HG03565 (cell line): ENCODE measurements at regions not wholly inside any gene's neighbourhood (a gene's known extent, or its start where the extent isn't known, plus 50 kb on each side); places are given as distances from the start of the nearest gene placed in this dataset.

Experiments
- ATAC-seq: cut with Tn5 transposase; IDR thresholded peaks from one replicate; pipeline ENCODE4 v1.9.1; 2021; ENCODE audit warnings: mild to moderate bottlenecking, moderate library complexity; ENCODE audit not compliant: unreplicated experiment

DNA sequence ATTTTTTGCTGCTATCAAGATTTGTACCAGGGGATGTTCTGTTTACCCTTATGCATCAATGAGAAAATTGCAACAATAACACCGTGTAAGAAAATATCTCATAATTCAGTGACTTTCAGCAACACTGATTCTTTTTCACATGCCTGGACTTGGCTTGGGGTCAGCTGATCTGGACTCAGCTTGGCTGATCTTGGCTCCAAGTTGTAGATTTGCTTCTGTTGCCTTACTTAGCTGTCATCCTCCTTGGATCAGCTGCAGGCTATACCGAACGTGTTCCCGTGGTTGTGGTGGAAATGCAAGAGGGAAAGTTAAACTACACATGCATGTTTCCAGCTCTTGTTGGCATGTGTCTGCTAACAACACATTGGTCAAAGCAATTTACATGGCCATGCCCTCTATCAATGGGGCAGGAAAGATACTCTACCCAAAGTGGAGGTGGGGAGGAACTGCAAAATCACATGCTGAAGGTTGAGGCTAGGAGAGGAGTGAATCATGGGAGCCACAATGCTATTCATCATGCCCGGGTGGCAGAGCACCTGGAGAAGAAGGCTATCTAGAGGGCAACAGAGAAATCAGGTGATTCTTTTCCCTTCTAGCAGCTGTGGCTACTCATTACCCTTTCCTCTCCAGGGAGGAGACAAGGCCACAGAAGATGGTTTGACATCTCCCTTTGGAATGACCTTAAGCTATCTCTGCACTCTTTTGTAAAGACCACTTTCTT is 1276.3 kb upstream of the AUTS2 start:
- no peak for ATAC-seq

DNA sequence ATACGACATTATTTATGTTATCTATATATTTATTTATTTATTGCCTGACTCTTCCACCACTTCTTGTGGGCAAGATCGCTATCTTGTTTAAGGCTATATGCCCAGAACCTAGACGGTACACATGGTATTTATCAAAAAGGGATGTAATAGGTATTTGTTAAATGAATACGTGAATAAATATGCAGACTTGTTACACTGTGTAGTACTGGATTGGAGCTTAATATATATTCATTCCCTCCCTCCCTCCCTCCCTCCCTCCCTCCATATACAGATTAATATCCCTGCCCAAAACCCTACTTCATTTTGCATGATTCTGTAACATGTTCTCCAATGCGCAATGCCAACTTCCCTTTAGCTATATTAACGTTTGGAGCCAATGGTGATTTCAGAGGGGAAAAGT is 1273.7 kb upstream of the AUTS2 start:
- ATAC-seq: no peak

DNA sequence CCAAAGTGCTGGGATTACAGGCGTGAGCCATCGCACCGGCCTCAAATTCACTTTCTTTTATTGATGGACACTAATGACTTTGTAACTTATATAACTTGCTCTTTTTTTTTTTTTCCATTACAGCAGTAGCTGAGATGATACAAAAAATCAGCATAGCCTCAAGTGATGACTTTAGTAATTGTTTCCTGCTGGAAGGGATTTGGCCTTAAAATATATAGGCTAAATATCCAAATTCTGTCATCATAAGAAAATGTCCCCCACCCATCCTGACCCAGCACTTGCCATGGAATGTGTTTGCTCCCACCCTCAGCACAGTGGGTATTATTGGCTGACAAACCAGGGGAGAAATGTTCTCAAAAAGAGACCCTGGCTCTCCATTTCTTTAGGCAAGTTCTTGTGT is 1264.1 kb upstream of the AUTS2 start:
- no peak for ATAC-seq

DNA sequence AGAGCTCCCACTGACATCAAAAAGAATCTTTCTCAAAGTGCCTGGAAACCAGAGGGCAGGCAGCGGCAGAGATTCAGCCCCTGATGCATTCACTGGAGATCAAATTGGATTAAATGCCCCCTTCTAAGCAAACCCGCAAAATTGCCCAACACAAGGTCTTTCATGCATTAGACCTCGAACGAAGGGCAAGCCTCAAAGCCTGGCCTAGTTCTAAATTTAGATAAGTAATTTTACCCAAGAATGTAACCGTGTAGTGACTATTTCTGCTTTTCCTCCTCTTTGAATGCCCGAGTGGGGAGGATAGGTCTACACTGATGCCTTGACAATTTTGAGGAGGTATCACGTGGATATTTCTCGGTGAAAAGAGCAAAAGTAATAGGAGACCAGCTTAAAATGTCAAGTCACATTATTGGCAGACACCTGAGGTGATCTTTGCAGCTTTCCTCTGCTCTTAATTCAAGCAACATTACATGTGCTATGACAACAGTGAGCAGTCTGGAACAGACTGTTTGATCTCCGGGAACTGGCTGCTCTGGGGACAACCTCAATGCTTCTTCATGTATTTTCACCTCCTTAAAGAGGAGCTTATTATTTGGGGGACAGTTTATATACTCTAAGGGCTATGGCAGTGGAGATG is 1263.5 kb upstream of the AUTS2 start:
- ATAC-seq: no peak

DNA sequence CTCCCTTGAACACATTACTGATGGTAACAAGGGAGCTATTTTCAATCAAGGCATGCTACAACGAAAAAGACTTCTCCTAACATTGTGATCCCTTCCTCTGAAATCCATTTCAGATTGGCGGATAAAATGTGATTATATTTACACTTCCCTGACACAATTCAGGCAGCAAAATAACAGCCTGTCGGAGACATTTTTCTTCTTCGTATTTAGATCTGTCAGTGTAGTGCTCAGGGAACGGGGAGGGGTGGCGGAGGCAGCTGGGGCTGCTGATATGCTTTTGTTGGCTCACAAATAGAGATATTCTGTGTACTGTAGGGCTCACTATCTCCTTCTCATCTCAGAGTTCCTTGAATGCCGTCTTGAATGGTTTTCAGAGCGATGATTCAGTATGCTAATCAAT is 1261.7 kb upstream of the AUTS2 start:
- ATAC-seq: no peak

DNA sequence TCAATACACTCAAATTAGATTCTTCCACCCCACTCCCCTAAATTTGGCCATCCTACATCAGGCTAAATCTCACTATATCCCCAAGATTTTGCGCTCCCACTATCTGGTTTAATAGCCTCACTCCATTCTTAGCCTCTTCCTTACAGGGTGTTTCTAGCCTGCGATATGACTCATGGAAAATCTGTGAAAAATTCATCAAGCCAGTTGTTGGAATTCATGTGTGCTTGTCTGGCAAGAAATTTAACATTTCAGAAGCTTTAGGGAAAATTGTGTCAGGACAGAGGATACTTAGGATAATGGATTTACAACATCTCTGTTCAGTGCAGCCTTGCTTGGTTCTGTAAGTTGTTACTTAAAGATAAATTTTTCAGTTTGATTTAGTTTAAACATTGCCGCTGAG is 1249.9 kb upstream of the AUTS2 start:
- no peak for ATAC-seq

DNA sequence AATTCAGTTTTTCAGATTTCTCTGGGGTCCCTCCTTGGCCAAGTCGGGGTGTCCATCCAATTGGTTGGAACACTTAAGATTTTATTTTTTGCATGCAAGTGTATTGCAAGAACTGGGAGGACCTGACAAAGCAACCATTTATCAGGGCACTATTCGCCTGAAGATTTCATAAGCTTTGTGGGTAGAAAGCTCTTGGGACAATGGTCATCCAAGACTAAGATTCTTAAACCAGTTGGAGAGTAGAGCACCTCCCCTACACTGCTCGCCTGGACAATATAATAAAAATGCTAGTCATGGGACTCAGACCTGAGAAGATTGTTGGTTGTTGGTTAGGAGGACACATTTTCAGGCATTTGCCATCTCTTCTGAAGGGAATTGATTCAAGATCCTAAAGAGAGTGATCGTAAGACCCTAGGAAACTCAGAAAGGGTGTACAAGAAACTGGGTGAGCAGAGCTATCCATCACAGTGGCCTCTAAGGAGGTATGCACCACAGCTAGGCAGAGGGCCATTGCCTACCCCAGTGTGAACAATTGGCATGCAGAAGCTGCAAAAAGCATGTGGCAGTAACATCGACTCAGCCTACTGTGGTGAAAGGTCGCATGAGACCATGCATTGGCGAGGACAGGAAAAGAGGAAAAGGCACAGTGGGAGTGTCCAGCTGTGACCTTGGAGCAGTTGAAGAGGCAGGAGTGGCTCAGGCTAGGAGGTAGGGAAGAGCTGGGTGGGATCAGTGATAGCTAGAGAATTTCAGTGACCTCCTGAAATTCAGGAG is 1235.3 kb upstream of the AUTS2 start:
- no peak for ATAC-seq

DNA sequence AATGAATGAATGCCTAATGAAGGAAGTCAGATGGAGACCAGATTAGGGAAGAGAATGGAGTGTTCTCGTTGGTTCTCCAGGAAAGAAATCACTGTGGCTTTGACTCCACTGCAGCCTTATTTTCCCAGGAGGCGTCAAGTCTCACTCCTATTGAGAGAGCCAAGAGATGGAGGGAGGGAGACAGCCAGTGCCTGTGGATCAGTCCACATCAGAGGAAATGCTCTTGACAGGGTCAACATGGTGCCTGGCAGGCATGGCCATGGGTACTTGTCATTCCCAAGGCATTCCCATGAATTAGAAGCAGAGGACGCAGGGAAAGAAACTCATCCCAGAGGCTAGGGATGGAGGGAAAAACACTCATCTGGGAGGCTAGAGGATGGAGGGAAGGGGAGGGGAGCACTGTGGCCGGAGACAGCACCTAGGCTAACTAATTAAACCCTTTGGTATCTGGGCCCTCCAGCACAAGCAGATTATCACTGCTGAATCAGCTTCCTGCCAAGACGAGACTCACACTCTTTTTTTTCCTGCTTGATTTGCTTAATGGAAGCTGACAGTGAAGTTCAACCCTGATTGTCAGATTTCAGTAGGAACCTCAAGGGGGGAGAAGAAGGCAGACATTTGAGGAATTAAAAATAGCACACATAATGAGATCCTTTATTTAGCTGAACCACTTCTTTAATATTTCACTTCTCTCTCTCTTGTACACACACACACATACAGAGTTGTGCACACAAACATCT is 1233.2 kb upstream of the AUTS2 start:
- ATAC-seq: no peak

DNA sequence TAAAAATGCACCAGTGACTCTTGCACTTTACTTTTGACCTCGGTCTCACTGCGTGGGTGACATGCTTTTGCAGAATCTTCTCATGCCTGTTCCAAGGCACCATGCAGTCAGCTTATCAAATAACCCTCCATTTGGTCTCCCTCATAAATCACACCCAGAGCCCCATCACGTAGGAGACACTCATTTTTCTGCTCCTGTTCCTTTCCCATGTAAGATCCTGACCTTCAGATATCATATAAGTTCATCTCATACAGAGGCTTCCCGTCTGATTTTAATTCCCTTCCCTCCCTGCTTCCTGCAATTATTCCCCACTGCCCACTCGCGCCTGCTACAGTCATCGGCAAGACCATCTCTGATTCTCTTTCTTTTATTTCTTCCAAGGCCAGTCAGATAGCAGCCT is 1226.3 kb upstream of the AUTS2 start:
- ATAC-seq: no peak

DNA sequence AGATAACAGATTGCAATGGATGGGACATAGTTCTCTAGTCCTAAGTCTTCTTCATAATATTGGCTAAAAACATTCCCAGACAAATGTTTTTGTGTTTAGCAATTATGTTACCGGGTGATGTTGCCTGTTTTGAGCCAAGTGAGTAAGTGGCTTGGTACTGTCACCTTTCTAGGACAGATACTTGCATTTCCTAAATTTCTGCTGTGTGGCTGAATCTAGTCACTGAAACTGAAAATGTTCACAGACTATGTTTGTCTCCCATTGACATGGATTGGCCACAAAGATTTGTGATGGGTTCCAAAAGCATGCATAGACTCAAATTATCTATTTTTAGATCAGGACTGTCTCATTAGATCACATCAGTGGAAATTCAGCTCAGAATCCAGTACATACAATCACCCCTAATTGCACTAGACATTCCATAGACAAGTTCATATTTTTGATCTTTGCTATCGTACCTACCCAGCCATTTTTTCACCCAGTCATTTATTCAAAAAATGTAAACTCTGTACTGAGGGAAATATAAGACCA is 1222.1 kb upstream of the AUTS2 start:
- no peak for ATAC-seq

DNA sequence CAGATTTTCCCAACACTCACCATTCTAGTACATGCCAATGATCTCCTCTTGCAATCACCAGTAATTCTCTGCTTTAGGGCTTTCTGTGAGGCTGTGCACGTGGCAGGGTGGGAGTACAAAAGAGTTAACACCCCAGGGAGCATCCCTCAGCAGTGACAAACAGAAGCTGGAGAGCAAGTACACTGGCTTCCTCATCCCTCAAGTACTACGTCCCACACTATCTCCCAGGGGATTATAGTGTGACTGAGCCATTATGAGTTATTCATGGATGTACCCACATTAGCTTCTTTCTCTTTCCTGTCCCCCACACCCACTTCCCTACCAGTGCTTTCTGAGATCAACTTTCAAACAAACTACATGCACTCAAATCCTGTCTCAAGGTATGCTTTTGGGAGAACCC is 1216.5 kb upstream of the AUTS2 start:
- no peak for ATAC-seq

DNA sequence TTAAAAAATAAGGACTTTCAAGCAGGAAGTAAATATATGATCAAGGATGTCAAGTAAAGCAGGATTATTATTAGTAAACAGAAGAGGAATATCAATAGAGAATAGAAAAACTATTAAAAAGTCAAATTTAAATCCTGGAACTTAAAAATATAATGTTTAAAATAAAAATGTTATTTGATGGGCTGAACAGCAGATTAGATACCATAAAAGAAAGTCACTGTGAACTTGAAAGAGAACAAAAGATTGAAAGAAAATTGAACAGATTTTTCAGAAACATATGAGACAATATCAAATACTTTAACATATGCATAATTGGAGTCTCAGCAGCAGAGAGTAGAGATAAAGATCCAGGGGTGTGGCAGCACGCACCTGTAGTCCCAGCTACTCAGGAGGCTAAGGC is 1213.7 kb upstream of the AUTS2 start:
- no peak for ATAC-seq

DNA sequence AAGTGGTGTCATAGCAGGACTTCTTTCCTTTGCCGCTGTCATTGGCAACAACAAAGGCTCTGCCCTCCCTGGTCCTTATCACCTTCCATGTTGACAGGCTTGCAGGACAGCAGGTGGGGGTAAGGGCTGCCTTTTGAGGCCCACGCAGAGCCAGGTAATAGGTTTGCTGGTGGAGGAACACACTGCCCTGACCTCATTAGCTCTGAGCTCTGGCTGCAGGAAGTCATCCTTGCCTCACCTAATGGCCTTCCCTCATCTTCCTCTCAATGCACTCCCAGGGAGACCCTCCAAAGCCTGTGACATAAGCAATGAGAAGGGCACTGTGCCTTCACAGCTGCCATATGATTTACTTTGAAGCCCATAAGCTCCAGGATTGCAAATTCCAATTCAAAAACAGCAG is 1205.2 kb upstream of the AUTS2 start:
- ATAC-seq: no peak

DNA sequence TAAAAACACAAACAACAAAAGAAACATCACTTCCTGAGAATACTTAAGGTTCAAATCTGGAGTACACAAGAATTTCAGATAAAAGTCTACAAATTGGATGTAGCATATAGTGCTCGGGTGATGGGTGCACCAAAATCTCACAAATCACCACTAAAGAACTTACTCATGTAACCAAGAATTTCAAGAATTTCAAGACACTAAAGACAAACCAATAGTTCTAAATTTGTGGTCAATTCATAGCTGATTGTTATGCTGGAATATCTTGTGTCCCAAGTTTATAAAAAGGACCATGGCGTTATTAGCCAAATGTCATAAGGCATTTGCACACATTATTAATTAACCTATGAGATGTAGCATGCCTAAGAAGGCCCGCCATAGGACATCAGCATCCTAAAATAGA is 1204.1 kb upstream of the AUTS2 start:
- ATAC-seq: no peak

DNA sequence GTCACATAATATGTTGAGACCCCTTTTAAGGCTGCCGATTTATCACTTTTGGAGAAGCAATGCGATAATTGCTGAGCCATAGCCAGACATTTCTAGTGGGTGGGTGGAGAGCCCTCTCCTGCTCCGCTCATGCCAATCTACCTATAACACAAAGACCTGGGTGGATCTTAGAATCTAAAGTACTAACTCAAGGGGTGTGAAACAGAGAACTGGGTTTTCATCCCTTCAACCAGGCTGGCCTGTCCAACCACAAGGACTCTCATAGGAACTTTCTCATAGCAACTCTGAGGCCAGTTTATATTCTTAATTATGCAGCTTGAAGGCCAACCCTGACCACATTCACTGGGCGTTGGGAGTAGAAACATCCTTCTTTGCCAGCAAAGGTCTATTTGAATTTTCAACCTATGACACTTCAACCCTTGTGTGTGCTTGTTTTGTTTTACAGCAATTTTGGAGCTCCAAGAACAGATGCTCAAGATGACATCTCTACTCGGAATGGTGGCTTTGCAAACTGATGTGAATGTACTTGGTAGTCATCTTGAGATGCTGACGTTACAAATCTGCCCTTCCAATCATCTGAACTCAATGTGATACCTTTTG is 1198.2 kb upstream of the AUTS2 start:
- ATAC-seq: no peak

DNA sequence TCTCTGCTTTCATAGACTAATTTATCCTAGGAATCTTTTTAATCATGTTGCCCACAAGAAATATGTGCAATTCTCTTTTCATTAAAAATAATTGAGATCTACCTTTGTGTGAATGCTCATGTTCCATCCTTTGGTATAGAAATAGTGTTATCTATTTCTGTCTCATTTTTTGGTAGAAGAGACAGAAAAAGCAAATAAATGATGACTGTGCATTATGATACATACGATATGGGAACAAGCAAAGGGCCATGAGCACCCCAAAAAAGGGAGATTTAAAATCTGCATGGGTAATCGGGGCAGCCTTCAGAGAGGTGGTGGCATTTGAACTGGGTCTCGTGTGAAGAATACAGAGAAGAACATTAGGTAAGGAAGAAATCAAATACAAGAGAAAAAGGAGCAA is 1197.5 kb upstream of the AUTS2 start:
- ATAC-seq: no peak

DNA sequence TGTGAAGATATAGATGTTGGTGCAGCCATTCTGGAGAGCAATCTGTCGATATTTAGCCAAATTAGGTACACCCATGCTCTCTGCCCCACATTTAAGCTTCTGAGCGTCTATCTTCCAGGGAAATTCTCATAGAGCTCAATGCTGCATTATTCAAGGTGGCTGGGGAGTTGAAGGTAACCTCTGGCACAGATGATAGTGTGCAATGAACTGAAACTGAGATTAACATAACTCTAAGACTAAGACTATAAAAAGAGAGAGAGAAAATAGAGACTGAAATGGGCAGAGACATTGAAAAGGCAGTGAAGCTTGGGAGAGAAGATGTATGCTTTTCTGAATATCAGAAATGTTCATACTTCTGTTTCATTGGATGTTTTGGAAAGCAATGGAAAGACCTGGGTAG is 1197.0 kb upstream of the AUTS2 start:
- no peak for ATAC-seq

DNA sequence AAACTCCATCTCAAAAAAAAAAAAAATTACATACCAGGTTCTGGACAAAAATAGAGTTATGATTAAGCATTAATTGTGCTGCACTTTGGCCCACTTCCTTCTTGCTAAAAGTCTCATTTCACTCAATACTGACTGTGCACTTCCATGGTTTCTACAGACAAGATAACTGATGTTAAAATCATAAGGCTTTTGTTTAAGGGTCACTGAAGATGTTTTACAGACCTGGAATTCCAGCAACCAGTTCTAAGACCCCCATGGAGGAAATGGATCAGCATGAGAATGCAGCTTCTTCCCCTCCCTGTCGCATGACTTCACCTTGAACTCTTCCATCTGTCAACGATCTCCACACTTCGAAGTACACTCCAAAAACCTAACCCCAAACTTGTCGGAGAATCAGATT is 1191.8 kb upstream of the AUTS2 start:
- no peak for ATAC-seq

DNA sequence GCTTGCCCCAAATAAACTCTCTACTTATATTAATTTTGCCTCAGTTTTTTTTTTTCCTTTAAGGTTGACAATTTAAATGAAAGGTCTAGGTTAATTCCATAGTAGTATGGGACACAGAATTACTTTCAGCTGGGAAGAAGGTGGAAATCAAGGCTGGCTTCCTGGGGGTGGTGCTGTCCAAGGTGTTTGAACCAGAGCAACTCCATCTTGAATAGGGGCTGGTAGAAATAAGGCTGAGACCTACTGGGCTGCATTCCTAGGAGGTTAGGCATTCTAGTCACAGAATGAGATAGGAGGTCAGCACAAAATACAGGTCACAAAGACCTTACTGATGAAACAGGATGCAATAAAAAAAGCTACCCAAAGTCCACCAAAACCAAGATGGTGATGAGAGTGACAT is 1190.8 kb upstream of the AUTS2 start:
- no peak for ATAC-seq

DNA sequence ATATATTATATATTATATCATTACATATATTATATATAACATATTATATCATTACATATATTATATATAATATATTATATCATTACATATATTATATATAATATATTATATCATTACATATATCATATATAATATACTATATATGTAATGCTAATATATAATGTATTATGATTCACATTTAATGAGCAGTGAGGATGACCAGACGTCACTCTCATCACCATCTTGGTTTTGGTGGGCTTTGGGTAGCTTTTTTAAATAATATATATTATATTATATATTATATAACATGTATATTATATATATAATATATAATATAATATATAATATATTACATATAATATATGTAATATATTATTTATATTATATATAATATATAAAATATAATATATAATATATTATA is 1189.4 kb upstream of the AUTS2 start:
- no peak for ATAC-seq

DNA sequence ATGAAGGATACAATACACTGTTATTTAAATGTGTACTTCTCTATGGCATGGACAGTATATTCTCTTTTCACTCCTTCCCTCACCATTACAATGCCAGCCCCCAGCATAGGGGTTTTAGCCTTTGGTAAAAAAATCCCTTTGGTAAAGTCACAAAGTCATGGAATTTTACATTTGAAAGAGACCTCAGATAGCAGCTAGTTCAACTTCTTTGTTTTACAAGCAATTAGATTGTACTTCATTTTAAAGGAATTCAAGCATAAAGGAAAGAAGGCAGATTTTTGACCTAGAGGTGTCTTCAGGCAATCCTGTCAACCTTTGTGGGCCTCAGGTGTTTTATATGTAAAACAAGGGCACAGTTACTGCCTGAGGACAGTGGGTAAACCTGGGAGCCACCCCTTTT is 1188.4 kb upstream of the AUTS2 start:
- ATAC-seq: no peak
